Epithelial cell of proximal tubule (primary cell): ENCODE measurements at regions not wholly inside any gene's neighbourhood (a gene's known extent, or its start where the extent isn't known, plus 50 kb on each side); places are given as distances from the start of the nearest gene placed in this dataset.
A peak's percentile ranks its signal among the peaks of the same experiment; 100 is the strongest.

ENCODE experiments used
- DNase-seq: peaks from one replicate; pipeline ENCODE4 v3.0.0-alpha.2; 2011; ENCODE audit warnings: low read depth
- H3K4me3 ChIP-seq: 2 replicates; pipeline ENCODE4 v1.5.1; 2011; ENCODE audit warnings: low read depth, mild to moderate bottlenecking, low read length
- TF ChIP-seq, protein P1 (sequence below): conservative IDR thresholded peaks from 2 replicates; pipeline ENCODE4 v1.5.1; 2012; ENCODE audit warnings: low read depth, mild to moderate bottlenecking, low read length

DNA sequence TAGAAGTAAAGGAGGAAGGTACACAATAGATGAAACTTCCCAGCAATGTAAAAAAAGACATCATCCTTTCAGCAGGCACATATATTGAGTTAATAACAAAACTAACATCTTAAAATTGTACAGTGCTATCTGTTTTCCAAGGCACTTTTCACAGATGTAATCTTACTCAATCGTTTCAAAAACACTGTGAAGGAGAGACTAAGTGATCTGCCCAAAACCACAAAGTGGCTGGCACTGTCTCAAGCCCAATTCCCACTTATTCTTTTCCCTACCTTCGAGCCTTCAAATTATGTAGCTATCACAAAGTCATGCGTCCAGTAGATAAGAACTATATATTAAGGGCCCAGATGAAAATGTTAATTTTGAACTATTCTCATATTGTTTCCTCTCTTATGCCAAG is 193.6 kb upstream of the RASSF8 start:
- DNase-seq = no peak
- no peak overlapping the region for H3K4me3 ChIP-seq
- TF ChIP-seq, protein P1, sequence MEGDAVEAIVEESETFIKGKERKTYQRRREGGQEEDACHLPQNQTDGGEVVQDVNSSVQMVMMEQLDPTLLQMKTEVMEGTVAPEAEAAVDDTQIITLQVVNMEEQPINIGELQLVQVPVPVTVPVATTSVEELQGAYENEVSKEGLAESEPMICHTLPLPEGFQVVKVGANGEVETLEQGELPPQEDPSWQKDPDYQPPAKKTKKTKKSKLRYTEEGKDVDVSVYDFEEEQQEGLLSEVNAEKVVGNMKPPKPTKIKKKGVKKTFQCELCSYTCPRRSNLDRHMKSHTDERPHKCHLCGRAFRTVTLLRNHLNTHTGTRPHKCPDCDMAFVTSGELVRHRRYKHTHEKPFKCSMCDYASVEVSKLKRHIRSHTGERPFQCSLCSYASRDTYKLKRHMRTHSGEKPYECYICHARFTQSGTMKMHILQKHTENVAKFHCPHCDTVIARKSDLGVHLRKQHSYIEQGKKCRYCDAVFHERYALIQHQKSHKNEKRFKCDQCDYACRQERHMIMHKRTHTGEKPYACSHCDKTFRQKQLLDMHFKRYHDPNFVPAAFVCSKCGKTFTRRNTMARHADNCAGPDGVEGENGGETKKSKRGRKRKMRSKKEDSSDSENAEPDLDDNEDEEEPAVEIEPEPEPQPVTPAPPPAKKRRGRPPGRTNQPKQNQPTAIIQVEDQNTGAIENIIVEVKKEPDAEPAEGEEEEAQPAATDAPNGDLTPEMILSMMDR = no peak

DNA sequence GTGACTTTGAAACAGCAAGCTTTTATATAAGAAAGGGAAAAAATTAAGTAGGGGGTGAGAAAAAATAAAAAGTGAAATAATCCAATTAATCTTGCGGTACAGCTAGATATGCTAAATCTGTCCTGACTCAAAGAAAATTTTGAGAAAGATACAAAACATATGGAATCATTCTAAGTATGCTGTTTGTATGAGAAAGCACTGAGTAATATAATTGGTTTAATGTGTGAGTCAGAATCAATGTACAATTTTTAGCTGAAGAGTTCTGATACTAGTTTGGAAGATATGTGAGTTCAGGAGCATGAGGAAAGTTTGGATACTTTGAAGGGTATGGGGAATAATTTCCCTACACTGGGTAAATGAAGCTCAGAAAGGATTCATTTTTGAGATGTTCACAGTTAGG is 190.9 kb upstream of the RASSF8 start:
- TF ChIP-seq, protein P1 = no peak
- no peak for DNase-seq
- H3K4me3 ChIP-seq = no peak overlapping the region

DNA sequence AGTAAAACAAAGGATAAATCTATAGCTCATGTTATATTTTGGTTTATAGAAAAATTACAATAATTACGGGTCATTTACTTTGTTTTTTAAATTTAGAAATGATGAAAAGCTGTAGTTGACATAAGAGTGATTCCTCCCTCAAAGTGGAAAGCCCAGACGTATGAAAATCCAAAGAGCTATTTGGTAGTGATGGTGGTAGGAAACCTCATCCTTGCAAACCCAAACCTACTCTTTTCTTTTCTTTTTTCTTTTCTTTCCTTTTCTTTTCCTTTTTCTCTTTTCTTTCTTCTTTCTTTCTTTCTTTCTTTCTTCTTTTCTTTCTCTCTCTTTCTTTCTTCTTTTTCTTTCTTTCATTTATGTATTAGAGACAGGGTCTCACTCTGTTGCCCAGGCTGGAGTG is 190.3 kb upstream of the RASSF8 start:
- DNase-seq = no peak
- H3K4me3 ChIP-seq = no peak overlapping the region
- TF ChIP-seq, protein P1 = no peak

DNA sequence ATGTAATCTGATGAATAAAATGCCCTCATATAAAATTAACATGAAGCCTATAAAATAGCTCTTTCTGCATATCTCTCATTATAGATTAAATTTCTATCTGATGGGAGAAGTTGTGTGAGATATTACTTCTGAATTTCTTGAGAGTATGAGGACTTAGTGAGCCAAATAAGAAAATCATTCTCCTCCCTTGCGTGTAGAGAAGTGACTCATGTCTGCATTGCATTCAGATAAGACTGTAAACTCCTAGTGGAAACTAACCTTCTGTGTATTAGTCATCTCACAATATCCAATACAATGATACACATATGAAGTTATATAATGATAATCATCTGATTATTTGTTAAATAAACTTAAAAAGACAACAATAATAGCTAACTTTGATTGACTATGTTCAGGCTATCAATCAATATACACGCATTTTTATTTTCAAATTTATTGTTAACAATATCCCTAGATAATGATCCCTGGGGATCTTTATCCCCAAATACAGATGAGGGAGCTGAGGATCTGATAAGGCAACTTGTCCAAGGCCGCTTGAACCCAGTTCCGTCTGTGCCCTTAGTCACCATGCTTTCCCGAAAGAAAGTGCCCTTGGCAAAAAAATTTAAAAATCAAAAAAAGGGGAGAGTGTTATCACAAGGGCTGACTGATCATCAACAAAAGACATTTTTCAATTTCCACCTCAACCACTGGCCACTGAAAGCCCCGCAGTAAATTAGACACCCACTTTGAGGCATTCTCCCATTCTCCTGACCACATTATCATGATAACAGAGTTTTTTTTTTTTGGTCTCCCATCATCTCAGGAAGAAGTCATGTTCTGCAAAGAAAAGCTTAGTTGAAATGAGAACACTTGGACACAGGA is 189.2 kb upstream of the RASSF8 start:
- no peak overlapping the region for H3K4me3 ChIP-seq
- peak; percentile 25 for DNase-seq
- TF ChIP-seq, protein P1 = no peak

DNA sequence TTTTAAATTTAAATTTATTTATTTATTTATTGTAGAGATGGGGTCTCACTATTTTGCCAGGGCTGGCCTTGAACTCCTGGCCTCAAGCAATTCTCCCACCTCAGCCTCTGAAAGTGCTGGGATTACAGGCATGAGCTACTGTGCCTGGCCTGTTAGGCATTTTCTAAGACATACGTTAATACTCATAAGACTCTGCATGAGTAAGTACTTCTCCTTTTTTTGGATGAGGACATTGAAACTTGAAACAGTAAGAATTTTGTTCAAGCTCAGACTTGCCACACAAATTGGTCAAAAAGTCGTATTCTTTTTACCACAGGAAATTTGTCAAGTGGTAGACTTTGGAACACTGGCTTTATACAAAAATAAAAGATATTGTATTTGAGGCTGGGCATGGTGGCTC is 187.4 kb upstream of the RASSF8 start:
- H3K4me3 ChIP-seq = no peak overlapping the region
- DNase-seq = no peak
- TF ChIP-seq, protein P1 = no peak

DNA sequence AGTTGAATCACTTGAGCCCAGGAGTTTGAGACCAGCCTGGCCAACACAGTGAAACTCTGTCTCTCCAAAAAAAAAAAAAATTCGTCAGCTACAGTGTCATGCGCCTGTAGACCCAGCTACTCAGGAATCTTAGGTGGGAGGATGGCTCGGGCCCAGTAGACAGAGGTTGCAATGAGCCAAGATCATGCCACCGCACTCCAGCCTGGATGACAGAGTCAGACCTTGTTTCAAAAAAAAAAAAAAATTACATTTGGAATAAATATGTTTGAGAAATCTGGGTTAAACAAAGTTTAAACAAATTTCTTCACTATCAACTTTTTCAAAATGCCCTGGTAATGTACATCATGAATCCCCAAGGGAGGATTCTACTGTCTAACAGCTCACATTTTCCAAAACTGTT is 187.0 kb upstream of the RASSF8 start:
- no peak overlapping the region for H3K4me3 ChIP-seq
- TF ChIP-seq, protein P1 = no peak
- DNase-seq = no peak

DNA sequence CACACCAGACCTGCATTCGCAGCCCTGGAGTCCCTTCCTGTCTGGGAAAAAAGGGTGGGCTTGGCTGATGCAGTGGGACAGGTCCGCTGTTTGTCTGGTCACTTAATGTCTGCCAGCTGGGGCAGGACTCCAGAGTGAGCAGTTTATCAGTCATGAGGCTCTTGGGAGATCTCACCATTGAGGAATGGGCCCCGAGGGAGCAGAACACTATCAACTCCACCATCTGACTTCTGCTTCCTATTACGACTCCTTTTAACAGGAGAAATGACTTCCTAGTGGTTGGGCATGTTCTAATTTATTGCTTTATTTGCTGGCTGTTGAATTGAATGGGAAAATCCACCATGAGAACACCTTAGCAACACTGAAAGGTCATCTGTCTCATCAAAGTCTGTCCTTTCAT is 182.5 kb upstream of the RASSF8 start:
- TF ChIP-seq, protein P1 = no peak
- H3K4me3 ChIP-seq = no peak overlapping the region
- no peak for DNase-seq
